Loucy (cell line): ENCODE measurements at regions not wholly inside any gene's neighbourhood (a gene's known extent, or its start where the extent isn't known, plus 50 kb on each side); places are given as distances from the start of the nearest gene placed in this dataset.

Source experiments
- CTCF ChIP-seq: fragments of 200-600 bp; sonication (generic); conservative IDR thresholded peaks from 2 replicates; pipeline ENCODE4 v1.5.1; 2014; ENCODE audit warnings: mild to moderate bottlenecking, antibody characterized with exemption, low read length
- EZH2phosphoT487 ChIP-seq: fragments of 200-600 bp; IDR thresholded peaks from 2 replicates; pipeline ENCODE4 v1.6.1; 2018; ENCODE audit warnings: antibody characterized with exemption, mild to moderate bottlenecking, moderate library complexity, borderline replicate concordance

GRCh38 chr2:128372621-128373341 is 54.1 kb upstream of the HS6ST1 start:
- TF ChIP-seq CTCF (no peak), EZH2phosphoT487 (no peak)
